ENCODE measurements at regions not wholly inside any gene's neighbourhood (a gene's known extent, or its start where the extent isn't known, plus 50 kb on each side); places are given as distances from the start of the nearest gene placed in this dataset.
"Not testable (repeated sequence)": the region's sequence is repeated elsewhere in the genome, so short reads cannot be mapped to it uniquely, and the experiment has no call there.

GRCh38 chr1:171413557-171413956, 71.8 kb upstream of the PRRC2C start:
- TF ChIP-seq, protein P1, sequence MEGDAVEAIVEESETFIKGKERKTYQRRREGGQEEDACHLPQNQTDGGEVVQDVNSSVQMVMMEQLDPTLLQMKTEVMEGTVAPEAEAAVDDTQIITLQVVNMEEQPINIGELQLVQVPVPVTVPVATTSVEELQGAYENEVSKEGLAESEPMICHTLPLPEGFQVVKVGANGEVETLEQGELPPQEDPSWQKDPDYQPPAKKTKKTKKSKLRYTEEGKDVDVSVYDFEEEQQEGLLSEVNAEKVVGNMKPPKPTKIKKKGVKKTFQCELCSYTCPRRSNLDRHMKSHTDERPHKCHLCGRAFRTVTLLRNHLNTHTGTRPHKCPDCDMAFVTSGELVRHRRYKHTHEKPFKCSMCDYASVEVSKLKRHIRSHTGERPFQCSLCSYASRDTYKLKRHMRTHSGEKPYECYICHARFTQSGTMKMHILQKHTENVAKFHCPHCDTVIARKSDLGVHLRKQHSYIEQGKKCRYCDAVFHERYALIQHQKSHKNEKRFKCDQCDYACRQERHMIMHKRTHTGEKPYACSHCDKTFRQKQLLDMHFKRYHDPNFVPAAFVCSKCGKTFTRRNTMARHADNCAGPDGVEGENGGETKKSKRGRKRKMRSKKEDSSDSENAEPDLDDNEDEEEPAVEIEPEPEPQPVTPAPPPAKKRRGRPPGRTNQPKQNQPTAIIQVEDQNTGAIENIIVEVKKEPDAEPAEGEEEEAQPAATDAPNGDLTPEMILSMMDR (IDR thresholded peaks at IDR 0.05), result not testable (repeated sequence)
- TF ChIP-seq POLR2A (IDR thresholded peaks at IDR 0.05), result not testable (repeated sequence)

Measured in stomach (tissue), 4 donors.